ENCODE measurements at regions not wholly inside any gene's neighbourhood (a gene's known extent, or its start where the extent isn't known, plus 50 kb on each side); places are given as distances from the start of the nearest gene placed in this dataset.
"Not testable (repeated sequence)": the region's sequence is repeated elsewhere in the genome, so short reads cannot be mapped to it uniquely, and the experiment has no call there.

- Histone ChIP-seq H3K27ac (no peak overlapping the region), H3K27me3 (no peaks in the 10 kb centered on the region), H3K4me3 (no peak overlapping the region), H3K36me3 (no peaks in the 10 kb centered on the region), H3K9me3 (replicated peaks) (no peaks in the 10 kb centered on the region), H3K4me1 (no peaks in the 10 kb centered on the region)
- no peak for DNase-seq
Observed at GRCh38 chr7:86444245-86444644, 199.5 kb upstream of the GRM3 start.

- H3K4me1 ChIP-seq; H3K4me3 ChIP-seq; H3K27ac ChIP-seq; DNase-seq; H3K36me3 ChIP-seq; H3K27me3 ChIP-seq; H3K9me3 ChIP-seq (replicated peaks): not testable (repeated sequence)
Observed at GRCh38 chr7:86440420-86440819, 203.3 kb upstream of the GRM3 start.

GRCh38 chr7:86437951-86438450 lies 205.7 kb upstream of the GRM3 start:
- Histone ChIP-seq H3K36me3 (no peaks in the 10 kb centered on the region), H3K4me1 (no peaks in the 10 kb centered on the region), H3K27me3 (no peaks in the 10 kb centered on the region), H3K27ac (no peak overlapping the region), H3K9me3 (replicated peaks) (no peaks in the 10 kb centered on the region), H3K4me3 (no peak overlapping the region)
- DNase-seq, result no peak

GRCh38 chr7:86431761-86432160 lies 211.9 kb upstream of the GRM3 start:
- no peaks in the 10 kb centered on the region for H3K9me3 ChIP-seq (replicated peaks)
- no peaks in the 10 kb centered on the region for H3K27me3 ChIP-seq
- H3K4me3 ChIP-seq, result no peak overlapping the region
- DNase-seq, result no peak
- H3K36me3 ChIP-seq, result no peaks in the 10 kb centered on the region
- no peaks in the 10 kb centered on the region for H3K4me1 ChIP-seq
- no peak overlapping the region for H3K27ac ChIP-seq

GRCh38 chr7:86411814-86412213 lies 231.9 kb upstream of the GRM3 start:
- H3K4me1 ChIP-seq, result no peaks in the 10 kb centered on the region
- no peak overlapping the region for H3K4me3 ChIP-seq
- no peaks in the 10 kb centered on the region for H3K27me3 ChIP-seq
- DNase-seq, result no peak
- no peaks in the 10 kb centered on the region for H3K9me3 ChIP-seq (replicated peaks)
- H3K36me3 ChIP-seq, result no peaks in the 10 kb centered on the region
- no peak overlapping the region for H3K27ac ChIP-seq

- no peak overlapping the region for H3K27ac ChIP-seq
- H3K9me3 ChIP-seq (replicated peaks), result no peaks in the 10 kb centered on the region
- H3K27me3 ChIP-seq, result no peaks in the 10 kb centered on the region
- H3K36me3 ChIP-seq, result no peaks in the 10 kb centered on the region
- peak; percentile 9 to 35 for DNase-seq
- no peak overlapping the region for H3K4me3 ChIP-seq
- H3K4me1 ChIP-seq, result no peaks in the 10 kb centered on the region
Observed at GRCh38 chr7:86407291-86407690, 236.4 kb upstream of the GRM3 start.

GRCh38 chr7:86391813-86392212 lies 251.9 kb upstream of the GRM3 start:
- no peaks in the 10 kb centered on the region for H3K4me1 ChIP-seq

GRCh38 chr7:86375602-86376001 lies 268.1 kb upstream of the GRM3 start:
- not testable (repeated sequence) for H3K9me3 ChIP-seq (replicated peaks); H3K36me3 ChIP-seq; DNase-seq; H3K4me1 ChIP-seq; H3K4me3 ChIP-seq; H3K27ac ChIP-seq; H3K27me3 ChIP-seq

More at GRCh38 chr7:86391813-86392212, 251.9 kb upstream of the GRM3 start:
- Histone ChIP-seq H3K27me3 (no peaks in the 10 kb centered on the region; the same call in 1 of the 2 replicates), H3K27ac (no peak overlapping the region), H3K4me3 (no peak overlapping the region), H3K9me3 (replicated peaks) (no peaks in the 10 kb centered on the region), H3K36me3 (no peaks in the 10 kb centered on the region)
- no peak for DNase-seq

- no peaks in the 10 kb centered on the region for H3K9me3 ChIP-seq (replicated peaks)
- H3K4me1 ChIP-seq, result no peaks in the 10 kb centered on the region
- H3K4me3 ChIP-seq, result no peak overlapping the region
- H3K27ac ChIP-seq, result no peak overlapping the region
- H3K36me3 ChIP-seq, result no peaks in the 10 kb centered on the region
- no peak for DNase-seq
- H3K27me3 ChIP-seq, result no peaks in the 10 kb centered on the region
Observed at GRCh38 chr7:86372262-86372661, 271.4 kb upstream of the GRM3 start.

GRCh38 chr7:86366946-86367345 lies 276.8 kb upstream of the GRM3 start:
- DNase-seq, result no peak
- Histone ChIP-seq H3K9me3 (replicated peaks) (no peaks in the 10 kb centered on the region), H3K36me3 (no peaks in the 10 kb centered on the region), H3K27ac (no peak overlapping the region), H3K4me3 (no peak overlapping the region), H3K27me3 (no peaks in the 10 kb centered on the region), H3K4me1 (no peaks in the 10 kb centered on the region)

- not testable (repeated sequence) for H3K27me3 ChIP-seq; H3K4me1 ChIP-seq; DNase-seq; H3K27ac ChIP-seq; H3K36me3 ChIP-seq; H3K9me3 ChIP-seq (replicated peaks)
- peak overlapping the region; percentile 39 for H3K4me3 ChIP-seq
Observed at GRCh38 chr7:86340407-86340806, 303.3 kb upstream of the GRM3 start.

- H3K27ac ChIP-seq, result no peak overlapping the region
- no peak for DNase-seq
- no peak overlapping the region for H3K4me3 ChIP-seq
- no peaks in the 10 kb centered on the region for H3K9me3 ChIP-seq (replicated peaks)
- H3K27me3 ChIP-seq, result no peaks in the 10 kb centered on the region
- H3K36me3 ChIP-seq, result no peaks in the 10 kb centered on the region
- H3K4me1 ChIP-seq, result no peaks in the 10 kb centered on the region
Observed at GRCh38 chr7:86339051-86339450, 304.7 kb upstream of the GRM3 start.

- no peak for DNase-seq
- Histone ChIP-seq H3K4me1 (no peaks in the 10 kb centered on the region), H3K27ac (no peak overlapping the region), H3K9me3 (replicated peaks) (no peaks in the 10 kb centered on the region), H3K27me3 (no peaks in the 10 kb centered on the region), H3K4me3 (no peak overlapping the region), H3K36me3 (no peaks in the 10 kb centered on the region)
Observed at GRCh38 chr7:86328801-86329433, 314.8 kb upstream of the GRM3 start.

GRCh38 chr7:86326847-86327246 lies 316.9 kb upstream of the GRM3 start:
- no peaks in the 10 kb centered on the region for H3K27me3 ChIP-seq
- H3K4me1 ChIP-seq, result no peaks in the 10 kb centered on the region
- no peak overlapping the region for H3K4me3 ChIP-seq
- H3K36me3 ChIP-seq, result no peaks in the 10 kb centered on the region
- no peaks in the 10 kb centered on the region for H3K9me3 ChIP-seq (replicated peaks)
- no peak for DNase-seq
- no peak overlapping the region for H3K27ac ChIP-seq

GRCh38 chr7:86320889-86321288 lies 322.8 kb upstream of the GRM3 start:
- DNase-seq, result no peak
- Histone ChIP-seq H3K9me3 (replicated peaks) (no peaks in the 10 kb centered on the region), H3K36me3 (no peaks in the 10 kb centered on the region), H3K27ac (no peak overlapping the region), H3K27me3 (no peaks in the 10 kb centered on the region), H3K4me3 (no peak overlapping the region), H3K4me1 (no peaks in the 10 kb centered on the region)

- Histone ChIP-seq H3K4me1 (no peaks in the 10 kb centered on the region), H3K9me3 (replicated peaks) (no peaks in the 10 kb centered on the region), H3K36me3 (no peaks in the 10 kb centered on the region), H3K27me3 (no peaks in the 10 kb centered on the region), H3K4me3 (no peak overlapping the region), H3K27ac (no peak overlapping the region)
- no peak for DNase-seq
Observed at GRCh38 chr7:86320341-86320740, 323.4 kb upstream of the GRM3 start.
